G401.6 (cell line): ENCODE measurements at regions not wholly inside any gene's neighbourhood (a gene's known extent, or its start where the extent isn't known, plus 50 kb on each side); places are given as distances from the start of the nearest gene placed in this dataset.

Source experiments
- FAIRE-seq: peaks from 2 replicates; lab custom pipeline; 2012; peaks lifted over from hg19 to GRCh38; lab: Jason Lieb, UNC

DNA sequence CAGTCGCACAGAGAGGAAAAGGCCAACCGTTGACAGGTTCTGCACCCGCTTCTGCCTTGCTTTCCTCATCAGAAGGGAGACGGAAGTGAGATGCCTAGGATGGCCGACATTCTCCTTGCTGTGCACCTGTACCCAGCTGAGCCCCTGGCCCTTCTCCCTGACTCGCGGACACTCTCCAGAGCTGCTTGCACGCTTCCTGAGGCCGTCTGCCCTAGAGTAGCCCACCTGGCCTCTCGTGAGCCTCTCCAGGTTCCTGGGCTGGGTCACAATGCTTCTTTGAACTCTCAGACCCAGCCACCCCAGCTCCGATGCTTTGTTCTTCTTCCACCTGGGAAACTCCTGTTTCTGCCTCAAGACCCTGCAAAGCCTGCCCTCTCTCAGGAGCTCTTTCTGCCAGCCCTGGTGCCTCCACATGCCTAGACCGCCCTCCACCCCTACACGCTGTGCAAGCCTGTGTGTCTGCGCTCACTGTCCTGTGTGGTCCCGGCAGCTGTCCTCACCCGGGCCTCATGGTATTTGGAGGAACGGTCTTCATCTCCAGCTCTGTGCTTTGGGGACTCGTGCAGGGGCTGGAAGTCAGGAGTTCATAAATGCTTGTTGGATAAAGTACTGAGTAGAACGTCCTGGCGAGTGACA is 345.4 kb upstream of the SALL3 start:
- no peak for FAIRE-seq

DNA sequence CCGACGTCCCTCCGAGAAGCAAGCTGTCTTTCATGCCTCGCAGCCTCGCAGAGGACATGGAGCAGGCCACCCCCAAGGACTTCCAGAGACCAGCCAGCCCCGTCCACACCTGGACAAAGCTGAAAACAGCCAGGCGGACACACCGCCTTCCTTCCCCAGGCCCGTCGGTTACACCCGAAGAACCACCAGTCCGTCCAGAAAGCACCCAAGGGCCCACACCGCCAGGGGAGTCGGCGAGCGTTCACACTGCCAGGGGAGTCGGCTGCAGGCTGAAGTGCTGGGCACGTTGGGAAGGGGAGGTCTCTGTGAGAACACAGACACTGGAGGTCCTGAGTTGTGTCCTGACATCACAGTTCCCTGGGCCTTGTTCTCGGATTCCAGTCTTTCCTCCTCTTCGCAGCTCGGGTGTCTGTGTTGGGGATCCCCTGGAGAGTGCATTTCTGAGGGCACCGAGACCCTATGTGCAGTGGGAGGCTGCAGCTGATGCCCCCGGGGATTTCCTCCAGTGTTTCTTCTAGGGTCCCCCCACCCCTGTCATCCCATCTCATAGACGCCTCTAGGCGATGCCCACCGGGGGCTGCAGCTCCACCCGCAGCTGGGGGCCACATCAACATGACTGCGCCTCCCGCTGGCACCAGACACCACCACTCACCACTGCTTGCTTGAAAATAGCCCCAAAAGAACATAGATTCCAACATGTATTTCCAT is 344.4 kb upstream of the SALL3 start:
- FAIRE-seq: no peak

DNA sequence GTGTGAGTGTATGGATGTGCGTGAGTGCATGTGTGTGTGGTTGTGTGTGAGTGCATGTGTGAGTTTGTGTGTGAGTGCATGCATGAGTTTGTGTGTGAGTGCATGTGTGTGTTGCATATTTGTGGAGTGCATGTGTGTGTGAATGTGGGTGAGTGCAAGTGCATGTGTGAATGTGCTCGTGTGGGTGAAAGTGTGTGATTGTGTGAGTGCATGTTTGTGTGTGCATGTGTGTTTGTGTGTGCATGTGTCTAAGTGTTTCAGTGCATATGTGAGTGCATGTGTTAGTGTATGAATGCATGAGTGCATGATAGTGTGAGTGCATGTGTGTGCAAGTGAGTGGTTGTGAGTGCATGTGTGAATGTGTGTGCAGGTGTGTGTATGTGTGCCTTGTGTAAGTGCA is 343.4 kb upstream of the SALL3 start:
- no peak for FAIRE-seq

DNA sequence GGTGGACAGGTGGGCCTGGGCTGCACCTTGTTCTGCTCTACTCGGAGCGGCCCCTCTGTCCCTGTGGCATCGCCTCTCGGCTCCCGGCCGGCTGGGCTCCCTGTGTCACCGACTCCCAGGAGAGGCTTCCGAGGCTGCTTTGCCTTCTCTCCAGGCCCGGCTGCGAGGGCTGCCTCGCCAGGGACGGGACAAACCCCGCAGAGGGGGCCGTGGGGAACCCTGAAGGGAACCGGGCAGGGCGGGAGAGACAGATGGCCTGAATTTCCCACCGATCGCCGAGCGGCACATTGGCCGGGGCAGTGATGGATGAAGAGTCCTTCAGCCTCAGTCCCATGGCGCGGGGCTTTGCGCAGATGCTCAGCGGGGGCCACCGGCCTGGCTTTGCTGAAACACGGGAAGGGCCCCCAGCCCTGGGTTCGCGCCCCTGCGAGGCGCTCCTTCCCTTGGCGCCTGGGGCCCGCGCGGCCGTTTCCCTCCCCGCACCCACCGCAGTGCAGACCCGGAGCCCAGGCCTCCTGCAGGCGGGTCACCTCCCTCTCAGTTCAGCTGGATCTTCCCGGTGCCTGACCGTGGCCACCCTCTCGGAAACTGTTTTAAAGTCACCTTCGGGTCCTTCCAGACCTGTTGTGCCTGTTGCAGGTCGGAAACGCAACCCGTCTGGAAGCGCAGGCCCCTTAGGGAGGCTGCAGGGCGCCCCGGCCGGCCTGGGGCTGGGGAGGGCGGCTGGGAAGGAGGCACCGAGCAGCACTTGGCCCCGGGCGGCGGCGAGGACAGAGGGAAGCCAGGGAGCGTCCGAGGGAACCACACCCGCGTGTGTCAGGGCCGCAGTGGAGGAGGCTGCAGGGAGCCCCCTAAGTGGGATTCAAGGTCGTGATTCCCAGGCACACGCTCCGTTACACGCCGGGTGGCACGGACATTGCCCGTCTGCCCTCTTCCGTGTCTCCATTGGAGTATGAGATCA is 341.9 kb upstream of the SALL3 start:
- no peak for FAIRE-seq

DNA sequence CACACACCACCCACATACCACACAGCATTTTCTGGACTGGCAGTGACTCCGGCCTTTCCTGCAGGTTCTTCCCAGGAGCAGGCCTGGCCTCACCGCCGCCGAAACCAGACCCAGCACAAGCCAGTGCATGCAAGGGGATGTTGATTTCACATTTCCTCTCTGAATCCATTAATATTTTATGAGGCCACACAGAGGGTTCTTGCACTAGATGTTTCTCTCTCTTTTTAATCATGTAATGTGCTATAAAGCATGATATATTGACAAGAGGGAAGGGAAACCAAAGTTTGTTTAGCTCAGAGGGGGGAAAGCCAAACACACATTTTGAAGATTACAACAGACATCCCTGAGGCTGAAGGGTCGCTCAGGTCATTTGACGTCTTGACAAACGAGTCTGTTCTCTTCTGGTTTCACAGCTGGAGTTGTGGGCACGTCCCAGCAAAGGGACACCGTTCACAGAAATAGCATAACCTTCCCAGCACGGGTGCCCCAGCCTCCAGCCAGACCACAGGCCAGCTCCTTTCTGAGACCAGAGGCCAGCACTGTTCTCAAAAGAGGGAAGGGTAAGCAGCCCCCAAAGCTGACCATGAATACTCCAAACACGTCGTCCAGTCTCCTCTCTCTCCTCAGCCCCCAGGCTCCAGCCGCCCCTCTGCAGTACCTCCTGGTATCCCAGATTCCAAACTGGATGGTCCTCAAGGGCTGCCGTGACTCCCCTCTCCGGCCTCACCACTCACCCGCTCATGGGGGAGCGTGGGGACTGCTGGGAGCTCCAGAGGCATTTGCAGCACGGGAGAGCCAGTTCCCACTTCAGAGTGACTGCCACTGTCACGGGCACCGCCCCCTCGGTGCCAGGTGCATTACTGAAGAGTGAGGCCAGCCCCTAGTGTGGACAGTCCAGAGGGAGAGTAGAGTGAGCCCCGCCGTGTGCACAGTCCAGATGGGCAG is 340.3 kb upstream of the SALL3 start:
- FAIRE-seq: no peak

GRCh38 chr18:78640246-78640995 is 339.2 kb upstream of the SALL3 start:
- no peak for FAIRE-seq

GRCh38 chr18:78641689-78642231 is 337.9 kb upstream of the SALL3 start:
- FAIRE-seq: no peak

- FAIRE-seq: no peak
These were observed 337.2 kb upstream of the SALL3 start for GRCh38 chr18:78642296-78642951.

GRCh38 chr18:78643004-78643403 is 336.6 kb upstream of the SALL3 start:
- FAIRE-seq: no peak

DNA sequence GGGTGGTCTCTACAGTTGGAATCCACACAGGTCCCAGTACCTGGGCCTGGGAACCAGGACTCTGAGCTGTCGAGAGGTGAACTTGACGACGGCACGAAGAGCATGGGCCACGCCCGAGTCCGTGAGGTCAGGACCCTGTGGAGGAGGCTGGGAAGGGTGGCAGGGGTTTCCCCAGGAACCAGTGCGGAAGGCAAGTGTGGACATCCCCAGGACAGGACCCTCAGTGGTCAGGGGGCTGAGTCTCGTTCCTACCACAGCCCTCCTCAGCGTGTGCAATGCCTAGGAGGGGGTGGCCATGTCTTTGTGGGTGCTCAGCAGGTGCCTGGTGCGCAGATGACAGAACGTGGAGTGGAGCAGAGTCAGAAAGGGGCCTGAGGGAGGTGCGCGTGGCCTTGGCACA is 335.6 kb upstream of the SALL3 start:
- no peak for FAIRE-seq

DNA sequence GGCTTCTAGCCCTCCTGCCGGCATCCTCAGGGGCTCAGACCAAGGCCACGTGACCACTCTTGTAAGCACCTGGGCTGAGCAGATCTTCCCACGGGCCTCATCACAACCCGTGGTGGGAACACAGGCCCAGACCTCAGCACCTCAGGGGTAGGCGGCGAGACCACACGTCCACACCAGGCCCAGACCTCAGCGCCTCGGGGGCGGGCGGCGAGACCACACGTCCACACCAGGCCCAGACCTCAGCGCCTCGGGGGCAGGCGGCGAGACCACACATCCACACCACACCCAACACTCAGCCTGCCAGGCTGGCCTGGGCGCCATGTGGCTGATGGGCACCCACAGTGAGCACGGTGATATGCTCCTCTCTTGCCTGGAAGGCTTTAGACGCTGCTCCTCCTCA is 334.4 kb upstream of the SALL3 start:
- no peak for FAIRE-seq

DNA sequence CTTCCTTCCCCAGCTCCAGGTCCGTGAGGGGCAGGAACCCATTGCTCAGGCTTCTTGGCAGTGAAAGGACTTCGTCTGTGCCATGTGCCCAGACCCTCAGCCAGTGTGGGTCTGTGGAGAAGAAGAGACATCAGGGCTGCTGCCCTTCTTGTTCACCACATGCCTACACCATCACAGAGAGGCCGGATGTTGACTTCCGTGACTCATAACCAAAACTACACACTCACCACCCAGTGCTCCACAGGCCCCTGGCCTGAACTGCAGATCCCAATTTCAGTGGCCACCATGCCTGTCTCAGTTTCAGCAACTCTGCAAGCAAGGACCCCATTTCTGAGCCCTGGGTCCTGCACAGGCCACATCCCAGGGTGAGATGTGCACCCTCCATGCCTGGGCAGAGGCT is 332.6 kb upstream of the SALL3 start:
- no peak for FAIRE-seq

- FAIRE-seq: no peak
These were observed 330.2 kb upstream of the SALL3 start for GRCh38 chr18:78649421-78649820.

GRCh38 chr18:78650926-78651325 is 328.7 kb upstream of the SALL3 start:
- no peak for FAIRE-seq

DNA sequence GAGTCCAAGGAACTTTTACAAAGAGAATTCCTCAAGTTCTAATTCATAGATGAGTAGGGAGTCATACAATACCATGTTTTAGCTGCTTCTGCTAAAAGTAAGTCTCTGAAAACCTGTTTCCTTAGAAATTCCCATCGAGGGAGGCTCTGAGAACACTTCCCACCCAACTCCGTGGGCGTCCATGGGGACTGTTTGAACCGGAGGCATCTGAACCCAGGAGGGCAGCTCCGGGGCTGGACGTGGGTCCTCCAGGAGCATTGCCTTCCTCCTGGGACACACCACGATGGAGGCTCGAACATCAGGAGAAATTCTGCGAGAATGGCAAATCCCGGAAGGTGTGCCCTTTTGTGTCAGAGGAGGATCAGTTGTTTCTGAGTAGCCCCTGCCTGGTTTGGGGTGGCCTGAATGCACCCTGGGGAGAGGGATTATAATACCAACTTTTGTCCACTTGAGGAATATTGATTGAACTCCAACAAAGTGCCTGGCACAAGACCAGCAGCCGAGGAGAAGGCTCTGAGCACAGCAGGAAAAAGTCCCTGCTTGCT is 327.5 kb upstream of the SALL3 start:
- no peak for FAIRE-seq

DNA sequence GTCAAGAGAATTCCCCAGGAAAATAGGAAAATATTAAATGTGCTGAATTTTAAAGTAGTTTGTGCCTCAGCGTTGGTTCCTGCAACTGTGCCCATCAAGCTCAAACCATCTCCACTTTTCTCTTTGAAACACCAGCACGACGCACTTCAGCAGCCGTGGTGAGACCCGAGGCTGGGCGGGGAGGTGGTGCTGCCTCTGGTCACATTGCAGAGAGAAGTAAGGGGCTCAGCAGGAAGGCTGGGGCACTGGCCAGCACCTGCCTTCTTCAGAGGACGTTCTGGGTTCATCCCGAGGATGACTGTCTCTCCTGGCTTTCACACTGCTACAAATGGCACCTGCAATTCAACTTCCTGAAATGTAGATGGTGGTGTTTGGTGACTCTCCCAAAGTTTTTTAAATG is 323.7 kb upstream of the SALL3 start:
- no peak for FAIRE-seq

DNA sequence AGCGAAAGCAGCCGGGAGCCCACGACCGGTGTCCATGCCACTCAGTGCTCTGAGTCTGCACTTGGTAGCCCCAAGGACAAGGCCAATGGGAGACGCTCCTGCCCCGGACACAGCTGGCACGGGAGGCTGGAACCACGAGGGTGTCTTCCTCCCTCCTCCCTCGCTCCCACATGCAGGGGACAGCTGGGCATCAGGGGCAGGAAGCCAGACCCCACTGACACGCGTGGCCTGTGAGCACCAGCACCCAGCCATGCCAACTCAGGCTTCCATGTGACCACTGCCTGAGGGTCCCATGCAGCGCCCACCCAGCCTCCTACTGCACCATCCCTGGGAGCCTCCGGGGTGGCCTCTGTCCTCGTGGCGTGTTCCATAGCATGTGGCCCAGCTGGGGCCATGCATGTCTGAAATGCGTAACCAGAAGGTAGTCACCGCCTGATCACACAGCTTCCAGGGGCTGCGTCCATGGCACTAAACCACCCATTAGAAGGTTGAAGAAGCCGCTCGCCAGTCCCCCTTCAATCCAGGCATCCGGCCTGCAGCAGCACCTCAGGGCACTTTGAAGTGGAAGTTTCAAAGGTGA is 323.2 kb upstream of the SALL3 start:
- FAIRE-seq: no peak

- FAIRE-seq: no peak
These were observed 321.1 kb upstream of the SALL3 start for GRCh38 chr18:78658531-78658930.

DNA sequence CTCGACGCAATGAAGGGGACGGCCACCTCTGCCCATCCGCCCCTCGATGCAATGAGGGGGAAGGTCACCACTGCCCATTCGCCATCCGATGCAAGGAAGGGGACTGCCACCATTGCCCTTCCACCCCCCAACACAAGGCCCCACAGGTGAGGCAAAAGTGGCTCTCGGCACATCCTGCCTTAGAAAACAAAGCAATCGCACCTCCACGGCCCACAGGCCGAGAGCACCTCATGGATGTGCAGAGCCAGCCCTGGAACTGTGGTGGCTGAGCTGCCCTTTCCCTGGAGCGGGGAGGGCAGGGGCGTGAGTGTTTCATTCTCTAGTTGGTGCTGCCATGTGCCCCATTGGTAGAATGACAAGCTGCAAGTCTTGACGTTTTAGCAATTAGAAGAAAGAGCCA is 320.6 kb upstream of the SALL3 start:
- no peak for FAIRE-seq

GRCh38 chr18:78659748-78660147 is 319.9 kb upstream of the SALL3 start:
- FAIRE-seq: no peak
